ENCODE measurements at regions not wholly inside any gene's neighbourhood (a gene's known extent, or its start where the extent isn't known, plus 50 kb on each side); places are given as distances from the start of the nearest gene placed in this dataset.

GRCh38 chr18:78913830-78914231, 65.8 kb upstream of the SALL3 start:
- TF ChIP-seq CTCF (conservative IDR thresholded peaks at IDR 0.05 in 1 of 2, IDR thresholded peaks at IDR 0.05 in 1 of 2; ENCODE audit: low read depth in 1 of 2, low read length in 2 of 2): no peak
- TF ChIP-seq EZH2 (IDR thresholded peaks at IDR 0.05; ENCODE audit: low read length, missing control alignments): no peak

Measured in fibroblast of lung (primary cell).